NCI-H69 (cell line): ENCODE measurements at regions not wholly inside any gene's neighbourhood (a gene's known extent, or its start where the extent isn't known, plus 50 kb on each side); places are given as distances from the start of the nearest gene placed in this dataset.
A peak's percentile ranks its signal among the peaks of the same experiment; 100 is the strongest.

ENCODE experiments used
- DNase-seq: peaks from one replicate; lab custom pipeline; 2025; lab: John Stamatoyannopoulos, UW

GRCh38 chr6:140124498-140124897, 750.0 kb upstream of the CITED2 start:
- DNase-seq: peak; percentile 9

GRCh38 chr6:140108167-140108566, 733.7 kb upstream of the CITED2 start:
- DNase-seq: peak; percentile 56

DNA sequence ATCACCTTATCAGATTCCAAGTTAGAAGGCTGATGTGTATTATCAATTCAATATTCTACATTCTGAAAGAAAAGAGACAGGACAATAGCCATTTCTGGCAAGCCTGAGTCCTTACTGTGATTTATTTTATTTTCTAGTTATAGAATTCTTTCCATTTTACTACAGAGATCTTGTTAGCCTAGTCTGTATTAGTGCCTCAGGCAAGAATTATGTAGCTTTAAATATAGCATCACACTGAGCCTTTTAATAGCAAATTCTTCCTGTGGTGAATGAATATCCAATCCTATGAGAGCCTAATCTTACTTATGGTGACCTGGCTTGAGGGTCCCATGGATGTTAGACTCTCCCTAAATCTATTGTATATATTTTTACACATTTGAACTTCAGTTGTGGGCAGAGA, 732.8 kb upstream of the CITED2 start:
- peak; percentile 49 for DNase-seq

DNA sequence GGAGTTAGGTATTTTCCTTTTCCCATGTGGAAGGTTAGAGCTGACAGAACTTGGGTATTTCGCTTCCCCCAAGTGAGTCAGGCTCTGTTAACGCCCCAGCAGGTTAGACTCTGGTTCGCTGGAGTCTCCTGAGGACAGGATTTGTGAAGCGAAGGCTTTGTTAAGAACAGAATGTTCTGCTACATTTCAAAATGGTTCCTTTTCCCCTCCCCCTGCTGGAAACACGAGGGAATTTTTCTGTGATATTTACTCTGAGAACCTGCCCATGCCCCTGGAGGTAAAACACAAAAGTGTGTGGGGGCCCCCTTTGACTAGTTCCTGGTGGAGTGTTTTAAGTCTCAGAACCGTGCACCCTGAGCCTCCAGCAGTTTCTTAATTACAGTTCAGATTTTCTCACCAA, 731.4 kb upstream of the CITED2 start:
- peak; percentile 65 for DNase-seq

- DNase-seq: no peak
These were observed 730.8 kb upstream of the CITED2 start for GRCh38 chr6:140105241-140105640.

DNA sequence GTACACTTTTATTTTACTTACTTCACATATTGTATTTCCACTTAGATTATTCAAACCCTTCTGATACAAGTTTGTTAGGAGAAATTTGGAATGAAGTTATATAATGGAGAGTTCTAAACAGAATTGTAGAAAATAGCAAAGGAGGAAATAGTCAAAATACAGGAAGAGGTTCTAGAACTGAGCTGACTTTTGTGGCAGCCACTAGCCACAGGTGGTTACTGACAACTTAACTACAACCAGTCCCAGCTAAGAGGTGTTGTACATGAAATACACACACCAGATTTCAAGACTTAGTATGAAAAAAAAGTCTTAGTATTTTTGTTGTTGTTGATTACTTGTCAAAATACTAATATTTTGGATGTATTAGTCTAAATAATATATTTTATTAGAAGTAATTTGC, 727.4 kb upstream of the CITED2 start:
- DNase-seq: no peak

DNA sequence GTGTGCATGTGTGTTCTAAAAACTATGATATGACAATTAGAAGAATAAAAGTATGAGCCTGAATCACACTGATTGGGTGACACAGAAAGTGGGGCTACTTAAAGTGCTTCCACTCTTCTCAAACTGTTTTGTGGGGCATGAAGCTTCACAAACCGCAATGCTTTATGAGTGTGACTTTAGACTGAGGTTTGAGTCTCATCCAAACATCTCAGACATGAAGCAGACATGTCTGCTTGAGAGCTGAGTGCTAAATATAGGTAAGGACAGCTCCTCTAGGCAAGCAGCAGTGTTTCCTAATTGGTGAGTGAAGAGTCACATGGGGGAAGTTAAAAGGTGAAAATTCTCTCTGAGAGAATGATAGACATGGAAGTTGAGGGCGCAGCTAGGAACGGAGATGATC, 726.9 kb upstream of the CITED2 start:
- DNase-seq: no peak

GRCh38 chr6:140095532-140095931, 721.1 kb upstream of the CITED2 start:
- DNase-seq: peak; percentile 75

DNA sequence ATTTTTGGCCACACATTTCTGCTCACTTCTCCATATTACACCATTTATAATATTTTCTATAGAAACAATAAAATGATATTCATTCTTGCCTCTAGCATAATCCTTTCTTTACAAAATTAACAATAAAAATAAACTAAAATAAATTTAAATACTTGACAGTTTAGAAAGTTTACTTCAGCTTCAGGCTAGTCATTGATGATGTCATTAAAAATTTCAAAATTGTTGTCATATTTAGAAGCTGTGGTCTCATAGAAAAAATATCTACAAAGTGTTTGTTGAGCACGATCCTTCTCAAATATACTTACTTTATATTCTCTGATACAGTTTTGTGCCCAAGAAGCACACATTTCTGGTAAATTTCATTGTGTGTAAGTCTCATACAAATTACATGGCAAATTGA, 717.4 kb upstream of the CITED2 start:
- no peak for DNase-seq

DNA sequence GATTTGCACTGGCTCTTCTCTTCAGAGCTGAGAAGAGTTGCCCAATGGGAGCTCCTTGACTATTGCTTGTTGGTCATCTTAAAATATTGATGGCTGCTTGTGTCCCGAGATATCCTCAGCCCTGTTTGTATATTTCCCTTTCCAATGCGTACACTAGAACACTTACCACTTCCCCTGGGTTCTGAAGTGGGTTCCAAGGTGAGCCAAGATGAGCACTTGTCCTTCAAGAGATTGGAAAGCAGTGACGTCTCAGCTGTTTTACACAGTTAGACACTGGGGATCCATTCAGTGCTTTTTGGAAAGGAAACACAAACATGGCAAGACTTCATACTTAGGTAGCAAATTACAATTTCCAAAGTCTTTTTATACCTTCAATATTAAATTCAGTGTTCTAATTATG, 716.4 kb upstream of the CITED2 start:
- no peak for DNase-seq

DNA sequence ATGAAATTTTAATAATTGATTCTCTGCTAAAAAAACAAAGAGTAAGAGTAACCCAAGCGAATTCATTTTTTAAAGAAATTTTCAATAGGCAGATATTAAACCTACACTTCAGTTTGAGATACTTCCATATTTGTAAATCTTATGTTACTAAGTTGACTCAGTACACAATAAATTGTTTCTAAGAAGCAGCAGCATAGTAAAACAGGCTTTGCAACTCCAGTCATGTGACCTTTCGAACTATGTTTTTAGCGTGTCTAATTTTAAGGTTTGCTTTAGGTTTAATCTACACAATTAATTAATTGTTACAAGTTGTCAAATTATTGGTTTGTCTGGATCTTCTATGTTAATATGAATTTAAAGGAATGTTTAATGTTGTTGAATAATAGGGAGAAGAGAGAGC, 708.9 kb upstream of the CITED2 start:
- no peak for DNase-seq

GRCh38 chr6:140082867-140083297, 708.4 kb upstream of the CITED2 start:
- DNase-seq: no peak

DNA sequence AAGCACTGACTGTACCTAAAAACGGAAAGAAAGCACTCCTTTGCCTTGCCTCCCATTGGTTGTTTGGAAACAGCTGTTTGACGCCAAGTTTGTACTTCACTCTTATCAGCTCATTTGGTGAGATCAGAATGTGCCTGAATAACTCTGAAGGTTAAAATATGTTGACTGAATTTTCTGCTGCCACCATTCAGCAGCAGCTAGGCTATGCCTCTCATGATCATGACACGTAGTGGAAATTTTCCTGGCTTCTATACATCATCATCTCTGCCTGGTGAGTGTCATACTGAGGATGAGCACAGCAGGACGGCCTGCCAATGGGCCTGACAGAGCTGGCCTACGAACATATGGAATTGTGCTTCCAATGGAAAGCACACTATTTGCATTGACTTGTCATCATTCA, 704.9 kb upstream of the CITED2 start:
- no peak for DNase-seq

DNA sequence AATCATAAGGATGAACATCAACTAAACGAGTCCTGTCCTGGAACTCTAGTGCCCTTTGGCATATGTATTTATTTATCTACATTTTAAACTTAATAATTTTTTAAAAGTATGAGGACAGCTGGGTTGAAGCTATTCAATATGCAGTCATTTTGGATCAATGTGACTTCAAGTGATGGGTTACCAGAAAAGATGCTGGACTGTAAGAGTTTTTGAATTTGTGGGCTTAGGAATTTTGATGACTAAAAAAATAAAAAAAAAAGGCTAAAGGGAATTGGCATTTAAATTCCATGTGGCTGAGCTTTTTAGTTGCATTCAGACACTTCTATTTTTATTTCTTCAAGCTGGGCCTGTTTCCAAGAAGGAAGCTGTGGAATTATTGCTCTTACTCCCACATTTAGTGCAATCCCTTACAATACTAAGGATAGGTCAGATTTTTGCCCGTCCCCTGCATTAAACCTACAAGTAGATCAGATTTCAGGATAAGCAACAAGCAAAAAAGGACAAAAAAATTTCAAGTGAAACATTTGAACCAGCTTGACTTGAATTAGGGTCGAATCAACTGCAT, 704.2 kb upstream of the CITED2 start:
- no peak for DNase-seq

DNA sequence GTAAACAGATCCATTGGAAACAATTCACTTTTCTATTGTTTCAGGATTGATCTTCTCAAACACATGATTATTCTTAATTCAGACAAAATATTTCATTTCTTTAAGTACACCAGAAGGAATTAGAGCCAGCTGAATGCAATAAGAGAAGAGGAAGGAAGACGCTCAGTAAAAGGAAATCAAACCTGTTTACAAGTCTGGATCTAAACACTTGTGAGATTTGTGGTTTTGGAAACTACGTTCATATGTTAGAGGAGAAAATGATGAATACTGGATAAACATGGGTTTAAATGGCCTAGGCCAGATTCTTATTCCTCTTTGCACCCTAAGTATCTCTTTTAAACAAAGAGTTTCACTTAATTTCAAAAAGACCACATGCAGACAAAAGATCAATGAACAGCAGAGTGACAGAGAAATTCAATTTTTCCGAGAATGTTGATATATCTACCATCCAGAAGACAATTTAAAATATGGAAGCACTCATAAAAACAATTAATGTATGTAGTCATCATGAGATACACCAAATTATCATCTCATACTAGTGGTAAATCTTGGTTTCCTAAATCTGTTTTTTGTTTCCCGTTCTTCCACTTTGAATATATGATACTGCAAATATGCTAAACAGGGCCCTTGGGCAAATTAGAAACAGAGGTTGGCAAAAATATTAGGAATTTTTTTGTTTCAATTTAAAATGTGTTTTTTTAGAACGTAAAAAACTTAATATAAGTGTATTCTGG, 703.5 kb upstream of the CITED2 start:
- no peak for DNase-seq

GRCh38 chr6:140076105-140076504, 701.7 kb upstream of the CITED2 start:
- no peak for DNase-seq

DNA sequence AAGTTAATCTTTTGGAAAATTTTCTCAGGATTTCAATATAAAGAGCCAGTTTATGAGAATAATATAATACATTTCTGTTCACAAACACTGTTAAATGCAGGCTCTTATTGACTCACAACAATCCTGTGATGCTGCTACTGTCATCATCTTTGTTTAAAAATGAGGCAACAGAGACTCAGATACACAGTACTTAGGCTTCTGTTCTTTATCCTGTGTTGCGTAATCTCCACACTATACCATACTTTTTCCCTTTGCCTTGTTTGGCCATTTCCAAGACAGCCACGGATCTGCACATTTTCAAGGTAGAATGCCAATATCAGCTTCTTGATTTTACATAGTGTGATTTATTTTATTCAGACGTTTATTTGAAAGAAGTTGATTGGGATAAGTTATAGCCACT, 699.0 kb upstream of the CITED2 start:
- peak; percentile 6 for DNase-seq

GRCh38 chr6:140071601-140072062, 697.2 kb upstream of the CITED2 start:
- DNase-seq: no peak

- DNase-seq: no peak
These were observed 696.5 kb upstream of the CITED2 start for GRCh38 chr6:140070846-140071473.

GRCh38 chr6:140069576-140069975, 695.1 kb upstream of the CITED2 start:
- DNase-seq: no peak

- no peak for DNase-seq
These were observed 694.4 kb upstream of the CITED2 start for GRCh38 chr6:140068801-140069200.

GRCh38 chr6:140064366-140064765, 689.9 kb upstream of the CITED2 start:
- DNase-seq: no peak

DNA sequence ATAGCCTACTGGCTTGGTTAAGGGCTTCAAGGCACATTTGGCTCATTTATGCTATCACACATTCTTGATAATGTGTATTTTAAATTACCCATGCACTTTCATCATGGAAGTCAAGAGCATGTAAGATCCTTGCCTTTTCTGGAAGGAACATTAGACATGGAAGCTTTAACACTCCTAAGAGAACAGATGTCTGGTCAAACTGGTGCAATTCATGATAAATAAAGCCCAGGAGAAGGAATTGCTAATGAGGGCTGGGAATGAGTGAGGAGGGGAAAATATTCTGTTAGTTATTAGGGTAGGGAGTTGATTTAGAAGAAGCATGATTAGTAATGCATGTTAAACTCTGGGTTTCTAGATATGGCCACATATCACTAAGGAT, 688.6 kb upstream of the CITED2 start:
- no peak for DNase-seq
